ENCODE measurements at regions not wholly inside any gene's neighbourhood (a gene's known extent, or its start where the extent isn't known, plus 50 kb on each side); places are given as distances from the start of the nearest gene placed in this dataset.
A peak's percentile ranks its signal among the peaks of the same experiment; 100 is the strongest.
"Not testable (repeated sequence)": the region's sequence is repeated elsewhere in the genome, so short reads cannot be mapped to it uniquely, and the experiment has no call there.

GRCh38 chr3:139248593-139249255, 95.1 kb upstream of the MRPS22 start:
- no peak for DNase-seq

GRCh38 chr3:139251529-139251928, 92.3 kb upstream of the MRPS22 start:
- peak; percentile 46 for DNase-seq

- no peak for DNase-seq
These were observed 91.1 kb upstream of the MRPS22 start for GRCh38 chr3:139252719-139253118.

- no peak for DNase-seq
These were observed 85.5 kb upstream of the MRPS22 start for GRCh38 chr3:139258276-139258675.

GRCh38 chr3:139259398-139259797, 84.4 kb upstream of the MRPS22 start:
- DNase-seq = no peak

- no peak for DNase-seq
These were observed 83.8 kb upstream of the MRPS22 start for GRCh38 chr3:139260041-139260486.

- no peak for DNase-seq
These were observed 82.8 kb upstream of the MRPS22 start for GRCh38 chr3:139260793-139261736.

- DNase-seq = no peak
These were observed 81.8 kb upstream of the MRPS22 start for GRCh38 chr3:139261754-139262586.

- no peak for DNase-seq
These were observed 80.0 kb upstream of the MRPS22 start for GRCh38 chr3:139263798-139264197.

- no peak for DNase-seq
These were observed 79.4 kb upstream of the MRPS22 start for GRCh38 chr3:139264375-139264774.

- DNase-seq = no peak
These were observed 78.4 kb upstream of the MRPS22 start for GRCh38 chr3:139265131-139266016.

- DNase-seq = no peak
These were observed 76.2 kb upstream of the MRPS22 start for GRCh38 chr3:139267300-139268246.

- DNase-seq = no peak
These were observed 73.8 kb upstream of the MRPS22 start for GRCh38 chr3:139269984-139270383.

- DNase-seq = not testable (repeated sequence)
These were observed 73.2 kb upstream of the MRPS22 start for GRCh38 chr3:139270652-139271051.

GRCh38 chr3:139280027-139280671, 63.7 kb upstream of the MRPS22 start:
- DNase-seq = no peak

- DNase-seq = no peak
These were observed 62.7 kb upstream of the MRPS22 start for GRCh38 chr3:139281096-139281495.

GRCh38 chr3:139281522-139282196, 62.2 kb upstream of the MRPS22 start:
- DNase-seq = no peak

GRCh38 chr3:139283301-139283700, 60.5 kb upstream of the MRPS22 start:
- DNase-seq = no peak

- DNase-seq = no peak
These were observed 59.6 kb upstream of the MRPS22 start for GRCh38 chr3:139284221-139284620.

- DNase-seq = no peak
These were observed 58.1 kb upstream of the MRPS22 start for GRCh38 chr3:139285691-139286090.

Data from inflammatory macrophage treated with lipopolysaccharide for 4 hours (primary cell).